Activated T-helper 1 cell treated with anti-CD3 and anti-CD28 coated beads, Interleukin-12 subunit alpha, Interleukin-12 subunit beta, Interleukin-2, Interleukin-4 antibody, amounts not matched to agents 30 ng/mL and 10 ng/mL and 1 ng/mL, durations not matched to agents 14 hours and 24 hours and 36 hours (primary cell): ENCODE measurements at regions not wholly inside any gene's neighbourhood (a gene's known extent, or its start where the extent isn't known, plus 50 kb on each side); places are given as distances from the start of the nearest gene placed in this dataset.
"Not testable (repeated sequence)": the region's sequence is repeated elsewhere in the genome, so short reads cannot be mapped to it uniquely, and the experiment has no call there.

ENCODE experiments used
- DNase-seq: peaks from one replicate; pipeline ENCODE4 v3.0.0; 2021; ENCODE audit warnings: low spot score
- H3K27ac Mint-ChIP-seq: one replicate; pipeline ENCODE4 v1.8.0; 2021; ENCODE audit warnings: mild to moderate bottlenecking, mixed read lengths
- H3K27me3 Mint-ChIP-seq: one replicate; pipeline ENCODE4 v1.8.0; 2022; ENCODE audit warnings: mild to moderate bottlenecking, moderate library complexity, mixed read lengths; ENCODE audit not compliant: insufficient read depth
- H3K36me3 Mint-ChIP-seq: one replicate; pipeline ENCODE4 v1.8.0; 2021; ENCODE audit warnings: low read depth, mixed read lengths
- H3K4me1 Mint-ChIP-seq: one replicate; pipeline ENCODE4 v1.8.0; 2021; ENCODE audit warnings: low read depth, mixed read lengths
- H3K4me3 Mint-ChIP-seq: one replicate; pipeline ENCODE4 v1.8.0; 2021; ENCODE audit warnings: mild to moderate bottlenecking, moderate library complexity, mixed read lengths
- H3K9me3 Mint-ChIP-seq: one replicate; pipeline ENCODE4 v1.8.0; 2021; ENCODE audit warnings: mixed read lengths
- intact Hi-C: fragments of 100-400 bp; cut with micrococcal nuclease; formaldehyde crosslinking; loops from one replicate; pipeline ENCODE4 v1.15.1; 2024

DNA sequence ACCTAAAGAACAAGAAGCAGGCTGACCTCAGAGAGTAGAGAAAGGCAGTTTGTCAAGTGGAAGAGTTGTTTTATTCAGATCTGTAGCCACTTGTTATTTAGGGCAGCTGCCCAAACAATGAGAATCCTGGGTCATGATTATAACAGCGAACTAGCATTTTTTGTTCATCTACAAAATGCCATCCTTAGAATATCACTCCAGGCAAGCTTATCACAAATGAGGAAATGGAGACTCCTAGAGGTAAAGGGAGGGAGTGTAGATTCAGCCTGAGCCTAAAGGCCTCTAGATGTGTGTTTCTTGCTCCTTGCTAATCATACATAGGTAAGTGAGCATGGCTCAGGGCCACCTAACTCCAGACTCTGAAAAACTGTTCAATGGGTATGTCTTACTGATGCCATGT is 126.1 kb downstream of the HNMT start:
- Mint-ChIP-seq H3K36me3 (no peaks in the 10 kb centered on the region), H3K4me3 (no peak overlapping the region), H3K27ac (no peak overlapping the region), H3K4me1 (no peaks in the 10 kb centered on the region), H3K9me3 (no peaks in the 10 kb centered on the region), H3K27me3 (no peaks in the 10 kb centered on the region)
- intact Hi-C loops = no loop called here
- no peak for DNase-seq

DNA sequence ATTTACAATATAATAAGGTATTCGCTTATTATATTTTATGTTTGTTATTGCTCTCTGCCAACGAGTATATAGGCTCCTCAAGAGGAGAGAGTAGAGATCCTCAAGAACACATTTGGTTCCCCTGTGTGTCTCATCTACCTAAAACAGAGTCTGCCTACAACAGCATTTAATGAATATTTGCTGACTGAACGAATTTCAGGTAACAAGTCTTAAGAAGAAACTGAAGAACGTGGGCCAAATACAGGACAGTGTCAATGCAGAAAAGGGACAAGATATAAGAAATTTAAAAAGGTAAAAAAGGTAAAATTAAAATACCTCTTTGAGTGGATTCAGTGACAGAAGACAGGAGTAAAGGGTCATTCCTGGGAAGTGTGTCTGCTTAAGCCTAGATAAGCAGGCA is 129.2 kb downstream of the HNMT start:
- no peaks in the 10 kb centered on the region for H3K27me3 Mint-ChIP-seq
- H3K36me3 Mint-ChIP-seq = no peaks in the 10 kb centered on the region
- no peaks in the 10 kb centered on the region for H3K9me3 Mint-ChIP-seq
- H3K4me1 Mint-ChIP-seq = no peaks in the 10 kb centered on the region
- H3K4me3 Mint-ChIP-seq = no peak overlapping the region
- H3K27ac Mint-ChIP-seq = no peak overlapping the region
- intact Hi-C loops = no loop called here
- no peak for DNase-seq

DNA sequence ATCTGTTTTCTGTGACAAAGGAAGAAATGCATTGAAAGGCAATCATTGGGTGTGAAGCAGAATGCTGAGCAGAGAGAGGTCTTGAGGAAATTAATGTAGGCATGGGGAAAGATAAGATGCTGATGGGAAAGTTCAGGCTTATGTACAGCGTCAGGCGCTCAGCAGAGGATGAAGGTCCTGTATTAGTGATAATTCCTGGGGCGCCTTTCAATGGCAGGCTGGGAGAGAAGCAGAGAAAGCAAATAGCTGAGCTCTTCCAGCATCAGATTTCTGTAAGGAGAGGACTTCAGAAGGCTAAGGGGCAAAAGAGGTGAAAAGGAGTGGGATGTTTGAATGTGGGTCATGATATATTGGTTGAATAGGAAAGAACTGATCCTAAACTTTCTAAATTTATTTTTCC is 129.8 kb downstream of the HNMT start:
- H3K9me3 Mint-ChIP-seq = no peaks in the 10 kb centered on the region
- H3K27ac Mint-ChIP-seq = no peak overlapping the region
- no peak overlapping the region for H3K4me3 Mint-ChIP-seq
- intact Hi-C loops = no loop called here
- H3K36me3 Mint-ChIP-seq = no peaks in the 10 kb centered on the region
- no peak for DNase-seq
- H3K4me1 Mint-ChIP-seq = no peaks in the 10 kb centered on the region
- no peaks in the 10 kb centered on the region for H3K27me3 Mint-ChIP-seq

GRCh38 chr2:138095336-138095735 is 131.1 kb downstream of the HNMT start:
- H3K9me3 Mint-ChIP-seq = peaks cover 4% of the 10 kb centered on the region
- no peak for DNase-seq
- H3K36me3 Mint-ChIP-seq = no peaks in the 10 kb centered on the region
- H3K4me3 Mint-ChIP-seq = no peak overlapping the region
- H3K4me1 Mint-ChIP-seq = no peaks in the 10 kb centered on the region
- no peak overlapping the region for H3K27ac Mint-ChIP-seq
- intact Hi-C loops = no loop called here
- H3K27me3 Mint-ChIP-seq = no peaks in the 10 kb centered on the region

DNA sequence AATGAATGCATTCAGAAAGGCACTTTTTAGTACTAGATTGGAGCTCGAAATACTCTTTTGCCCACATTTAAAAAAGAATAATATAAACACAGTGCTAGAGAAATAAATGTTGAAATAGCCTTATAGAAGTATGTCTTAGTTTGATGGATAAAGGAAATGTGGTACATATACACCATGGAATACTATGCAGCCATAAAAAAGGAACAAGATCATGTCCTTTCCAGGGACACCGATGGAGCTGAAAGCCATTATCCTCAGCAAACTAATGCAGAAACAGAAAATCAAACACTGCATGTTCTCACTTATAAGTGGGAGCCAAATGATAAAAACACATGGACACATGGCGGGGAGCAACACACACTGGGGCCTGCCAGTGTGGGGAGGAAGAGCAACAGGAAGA is 135.0 kb downstream of the HNMT start:
- H3K27ac Mint-ChIP-seq = not testable (repeated sequence)

GRCh38 chr2:138101718-138102117 is 137.4 kb downstream of the HNMT start:
- no peaks in the 10 kb centered on the region for H3K36me3 Mint-ChIP-seq
- DNase-seq = no peak
- intact Hi-C loops = no loop called here
- H3K27me3 Mint-ChIP-seq = no peaks in the 10 kb centered on the region
- H3K4me1 Mint-ChIP-seq = no peaks in the 10 kb centered on the region
- peaks cover 4% of the 10 kb centered on the region for H3K9me3 Mint-ChIP-seq
- H3K27ac Mint-ChIP-seq = no peak overlapping the region
- no peak overlapping the region for H3K4me3 Mint-ChIP-seq

More for the DNA sequence above, 135.0 kb downstream of the HNMT start:
- H3K36me3 Mint-ChIP-seq, H3K27me3 Mint-ChIP-seq, DNase-seq, H3K4me1 Mint-ChIP-seq, H3K4me3 Mint-ChIP-seq, H3K9me3 Mint-ChIP-seq, intact Hi-C loops: not testable (repeated sequence)

DNA sequence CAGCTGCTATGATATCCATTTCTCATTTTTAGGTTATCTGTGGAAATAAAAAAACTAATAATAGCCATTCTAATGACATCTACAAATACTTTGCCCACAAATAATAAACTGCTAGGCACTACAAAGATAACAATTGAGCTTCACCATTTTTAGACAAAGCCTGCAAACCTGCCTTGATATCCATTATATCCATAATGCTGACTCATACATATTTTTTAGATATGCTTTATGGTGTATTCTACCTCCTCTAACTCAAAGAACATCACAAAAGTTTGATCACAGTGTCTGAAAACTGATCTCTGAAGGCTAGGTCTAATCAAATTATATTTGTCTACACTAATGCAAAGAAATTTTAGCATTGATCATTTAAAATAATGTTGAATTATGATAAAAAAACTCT is 138.4 kb downstream of the HNMT start:
- Mint-ChIP-seq H3K27me3 (no peaks in the 10 kb centered on the region), H3K4me3 (no peak overlapping the region), H3K27ac (no peak overlapping the region), H3K36me3 (no peaks in the 10 kb centered on the region), H3K9me3 (peaks cover 4% of the 10 kb centered on the region), H3K4me1 (no peaks in the 10 kb centered on the region)
- intact Hi-C loops = no loop called here
- no peak for DNase-seq

- H3K4me3 Mint-ChIP-seq = no peak overlapping the region
- intact Hi-C loops = no loop called here
- H3K4me1 Mint-ChIP-seq = no peaks in the 10 kb centered on the region
- H3K9me3 Mint-ChIP-seq = peaks cover 4% of the 10 kb centered on the region
- H3K27me3 Mint-ChIP-seq = no peaks in the 10 kb centered on the region
- no peaks in the 10 kb centered on the region for H3K36me3 Mint-ChIP-seq
- no peak for DNase-seq
- no peak overlapping the region for H3K27ac Mint-ChIP-seq
Measured at GRCh38 chr2:138103156-138103555, 138.9 kb downstream of the HNMT start.

DNA sequence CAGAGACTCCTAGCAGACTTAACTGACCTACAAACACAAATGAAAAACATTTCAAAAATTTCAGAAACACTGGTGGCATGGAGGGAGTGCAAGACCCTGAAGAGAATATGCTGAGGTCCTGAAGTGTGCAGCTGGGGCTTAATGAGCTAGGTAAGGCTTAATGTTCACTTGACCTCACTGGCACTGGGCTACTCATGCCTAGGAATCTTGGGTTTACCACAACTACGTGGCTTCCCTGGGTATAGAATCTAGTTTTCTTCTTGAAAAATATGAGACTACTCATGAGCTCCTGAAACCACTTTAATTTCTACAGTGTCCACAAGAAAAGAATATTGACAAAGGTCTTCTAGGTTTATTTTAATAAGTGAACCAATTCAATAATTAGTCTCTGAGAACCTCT is 139.8 kb downstream of the HNMT start:
- H3K27ac Mint-ChIP-seq = no peak overlapping the region
- H3K36me3 Mint-ChIP-seq = no peaks in the 10 kb centered on the region
- H3K9me3 Mint-ChIP-seq = peaks cover 4% of the 10 kb centered on the region
- no peaks in the 10 kb centered on the region for H3K4me1 Mint-ChIP-seq
- DNase-seq = no peak
- no peaks in the 10 kb centered on the region for H3K27me3 Mint-ChIP-seq
- intact Hi-C loops = no loop called here
- no peak overlapping the region for H3K4me3 Mint-ChIP-seq

GRCh38 chr2:138105358-138105757 is 141.1 kb downstream of the HNMT start:
- H3K27me3 Mint-ChIP-seq = no peaks in the 10 kb centered on the region
- H3K4me3 Mint-ChIP-seq = no peak overlapping the region
- intact Hi-C loops = no loop called here
- no peak overlapping the region for H3K27ac Mint-ChIP-seq
- DNase-seq = no peak
- no peaks in the 10 kb centered on the region for H3K4me1 Mint-ChIP-seq
- no peaks in the 10 kb centered on the region for H3K9me3 Mint-ChIP-seq
- H3K36me3 Mint-ChIP-seq = no peaks in the 10 kb centered on the region

DNA sequence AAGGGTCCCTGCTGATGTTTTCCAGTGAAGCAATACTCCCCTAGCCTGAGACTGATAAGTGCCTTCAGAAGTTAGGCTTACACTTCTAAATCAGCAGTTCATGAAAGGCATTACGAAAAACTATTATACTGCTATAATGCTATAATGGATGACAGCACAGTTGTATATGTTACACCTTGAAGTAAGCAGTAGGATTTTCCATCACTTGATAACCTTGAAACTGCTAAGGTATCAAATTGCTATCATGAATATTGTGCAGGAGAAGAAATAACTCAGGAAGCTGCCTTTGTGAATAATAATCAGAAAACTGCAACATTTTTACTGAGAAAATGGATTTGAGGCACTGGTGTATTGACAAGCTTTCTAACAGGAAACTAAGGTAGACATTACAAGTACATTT is 142.3 kb downstream of the HNMT start:
- no peaks in the 10 kb centered on the region for H3K4me1 Mint-ChIP-seq
- H3K27me3 Mint-ChIP-seq = no peaks in the 10 kb centered on the region
- DNase-seq = no peak
- no peak overlapping the region for H3K27ac Mint-ChIP-seq
- H3K36me3 Mint-ChIP-seq = no peaks in the 10 kb centered on the region
- H3K4me3 Mint-ChIP-seq = no peak overlapping the region
- no peaks in the 10 kb centered on the region for H3K9me3 Mint-ChIP-seq
- intact Hi-C loops = no loop called here

DNA sequence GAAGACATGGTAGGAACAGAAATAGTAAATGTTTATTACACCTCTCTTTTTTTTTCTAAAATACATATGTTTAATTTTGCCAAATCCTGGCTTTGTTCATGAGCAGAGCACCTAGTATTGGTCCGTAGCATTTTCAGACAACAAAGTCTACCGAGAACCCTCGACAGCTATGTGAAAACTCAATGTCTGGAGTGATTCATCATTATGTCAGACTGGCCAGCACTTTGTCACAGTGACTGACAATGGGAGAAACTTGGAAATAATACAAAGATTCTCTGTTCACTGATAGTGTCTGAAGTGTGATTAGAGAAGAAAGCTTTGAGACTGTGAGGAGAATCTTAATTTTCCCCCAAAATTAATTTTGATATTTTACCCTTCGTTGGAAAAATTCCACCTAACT is 143.0 kb downstream of the HNMT start:
- Mint-ChIP-seq H3K4me3 (no peak overlapping the region), H3K36me3 (no peaks in the 10 kb centered on the region), H3K27me3 (no peaks in the 10 kb centered on the region), H3K27ac (no peak overlapping the region), H3K4me1 (no peaks in the 10 kb centered on the region), H3K9me3 (no peaks in the 10 kb centered on the region)
- intact Hi-C loops = no loop called here
- no peak for DNase-seq

DNA sequence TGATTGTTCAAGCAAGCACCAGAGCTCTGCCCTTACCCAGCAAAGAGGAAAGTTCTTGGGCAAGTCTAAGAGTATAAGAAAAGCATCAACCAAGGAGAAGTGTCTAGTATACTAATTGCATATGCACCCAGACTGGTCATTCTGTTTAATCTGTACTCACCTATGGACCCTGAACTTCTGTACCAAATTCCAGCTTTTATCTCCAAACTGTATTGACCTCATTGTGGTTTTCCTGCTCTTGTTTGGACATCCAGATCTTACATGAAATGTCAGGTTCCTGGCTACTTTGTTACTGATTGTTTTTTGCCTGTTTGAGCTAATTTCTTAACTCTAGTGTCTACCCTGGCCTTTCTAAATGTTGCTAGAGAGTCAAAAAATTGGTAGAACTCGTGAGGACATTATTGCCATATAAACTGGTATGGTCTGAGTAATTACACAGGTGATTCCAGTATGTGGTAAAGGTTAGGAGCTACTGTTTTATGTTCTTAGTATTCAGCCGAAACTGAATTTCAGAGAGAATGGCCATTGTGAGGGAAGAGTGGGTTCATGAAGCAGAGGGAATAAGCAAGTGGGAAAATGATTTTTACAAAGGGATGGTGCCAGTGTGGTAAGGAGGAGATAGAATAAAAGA is 146.3 kb downstream of the HNMT start:
- H3K27me3 Mint-ChIP-seq = no peaks in the 10 kb centered on the region
- no peak overlapping the region for H3K4me3 Mint-ChIP-seq
- no peak for DNase-seq
- no peaks in the 10 kb centered on the region for H3K9me3 Mint-ChIP-seq
- H3K36me3 Mint-ChIP-seq = no peaks in the 10 kb centered on the region
- H3K4me1 Mint-ChIP-seq = no peaks in the 10 kb centered on the region
- no peak overlapping the region for H3K27ac Mint-ChIP-seq
- intact Hi-C loops = no loop called here

DNA sequence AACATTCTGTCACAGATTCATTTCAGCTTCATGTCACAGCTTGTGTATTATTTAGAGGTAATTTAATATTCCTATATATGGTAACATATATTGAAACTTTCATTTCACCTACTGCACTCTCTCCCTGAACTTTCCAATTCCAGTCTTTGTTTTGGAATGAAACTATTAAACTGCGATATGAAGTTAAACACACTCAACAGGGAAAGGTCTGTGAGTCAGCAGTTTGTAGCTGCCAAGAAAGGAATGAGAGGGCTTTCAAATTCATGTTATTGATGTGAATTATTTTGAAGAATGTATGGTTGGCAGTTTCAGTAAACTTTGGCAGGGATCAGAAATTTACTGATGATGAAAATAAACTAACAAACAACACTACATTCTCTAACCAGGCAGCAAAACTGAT is 148.3 kb downstream of the HNMT start:
- H3K4me1 Mint-ChIP-seq = no peaks in the 10 kb centered on the region
- H3K9me3 Mint-ChIP-seq = no peaks in the 10 kb centered on the region
- no peak overlapping the region for H3K27ac Mint-ChIP-seq
- no peak for DNase-seq
- intact Hi-C loops = no loop called here
- no peaks in the 10 kb centered on the region for H3K36me3 Mint-ChIP-seq
- H3K27me3 Mint-ChIP-seq = no peaks in the 10 kb centered on the region
- no peak overlapping the region for H3K4me3 Mint-ChIP-seq
